OCI-LY3 (cell line): ENCODE measurements at regions not wholly inside any gene's neighbourhood (a gene's known extent, or its start where the extent isn't known, plus 50 kb on each side); places are given as distances from the start of the nearest gene placed in this dataset.

ENCODE experiments used
- H2AFZ ChIP-seq: fragments of 200-600, 300-600 bp; shearing (Covaris generic); 2 replicates; pipeline ENCODE4 v1.6.0; 2014; ENCODE audit warnings: antibody characterized with exemption, low read depth, low read length
- H3K27ac ChIP-seq: fragments of 200-600, 300-600 bp; sonication (generic); 2 replicates; pipeline ENCODE4 v1.5.1; 2014; ENCODE audit warnings: mild to moderate bottlenecking, low read length, moderate library complexity, mixed read lengths
- H3K27me3 ChIP-seq: fragments of 200-600, 300-600 bp; sonication (generic); 2 replicates; pipeline ENCODE4 v1.6.1; 2014; ENCODE audit warnings: low read depth, low read length, mixed read lengths
- H3K36me3 ChIP-seq: fragments of 200-600, 300-600 bp; sonication (generic); replicated peaks from 2 replicates; pipeline ENCODE3; 2014; ENCODE audit warnings: low read depth, low read length, mixed read lengths
- H3K4me1 ChIP-seq: fragments of 300-600, 200-600 bp; sonication (generic); 2 replicates; pipeline ENCODE4 v1.6.1; 2014; ENCODE audit warnings: low read length, mixed read lengths
- H3K4me2 ChIP-seq: fragments of 200-600, 300-600 bp; sonication (generic); 2 replicates; pipeline ENCODE4 v1.6.1; 2014; ENCODE audit warnings: low read length, mixed read lengths
- H3K4me3 ChIP-seq: fragments of 300-600, 200-600 bp; sonication (generic); 2 replicates; pipeline ENCODE4 v1.5.1; 2014; ENCODE audit warnings: antibody characterized with exemption, mild to moderate bottlenecking, low read length, moderate library complexity
- H3K79me2 ChIP-seq: fragments of 300-600, 200-600 bp; shearing (Covaris generic); 2 replicates; pipeline ENCODE4 v1.6.1; 2014; ENCODE audit warnings: mild to moderate bottlenecking, low read length, mixed read lengths
- H3K9ac ChIP-seq: fragments of 300-600, 200-600 bp; shearing (Covaris generic); 2 replicates; pipeline ENCODE4 v1.6.0; 2014; ENCODE audit warnings: mild to moderate bottlenecking, low read length, moderate library complexity
- H3K9me3 ChIP-seq: fragments of 200-600, 300-600 bp; shearing (Covaris generic); 2 replicates; pipeline ENCODE4 v1.6.1; 2014; ENCODE audit warnings: low read length, mixed read lengths; ENCODE audit not compliant: insufficient read depth
- H4K20me1 ChIP-seq: fragments of 200-600, 300-600 bp; sonication (generic); 2 replicates; pipeline ENCODE4 v1.6.1; 2016; ENCODE audit warnings: low read length, mixed read lengths; ENCODE audit not compliant: insufficient read depth
- CTCF ChIP-seq: fragments of 200-600, 300-600 bp; sonication (generic); IDR thresholded peaks from 2 replicates; pipeline ENCODE4 v1.5.1; 2014; ENCODE audit warnings: antibody characterized with exemption, low read length, low read depth
- EZH2phosphoT487 ChIP-seq: fragments of 200-600 bp; shearing (Covaris generic); IDR thresholded peaks from 2 replicates; pipeline ENCODE4 v1.6.1; 2018; ENCODE audit warnings: antibody characterized with exemption, mixed run types, low read depth

- no peaks in the 10 kb centered on the region for H3K9me3 ChIP-seq
- no peak overlapping the region for H3K4me3 ChIP-seq
- no peaks in the 10 kb centered on the region for H4K20me1 ChIP-seq
- no peaks in the 10 kb centered on the region for H3K79me2 ChIP-seq
- H3K36me3 ChIP-seq = no peaks in the 10 kb centered on the region
- TF ChIP-seq CTCF (no peak), EZH2phosphoT487 (no peak)
- H3K27me3 ChIP-seq = no peaks in the 10 kb centered on the region
- no peak overlapping the region for H2AFZ ChIP-seq
- no peak overlapping the region for H3K27ac ChIP-seq
- H3K9ac ChIP-seq = no peak overlapping the region
- no peaks in the 10 kb centered on the region for H3K4me1 ChIP-seq
- no peak overlapping the region for H3K4me2 ChIP-seq
Observed at GRCh38 chr5:86523718-86524117, 94.0 kb upstream of the COX7C start.

GRCh38 chr5:86525622-86526021, 92.1 kb upstream of the COX7C start:
- Histone ChIP-seq H3K9me3 (no peaks in the 10 kb centered on the region), H3K4me2 (no peak overlapping the region), H4K20me1 (no peaks in the 10 kb centered on the region), H3K79me2 (no peaks in the 10 kb centered on the region), H2AFZ (no peak overlapping the region), H3K9ac (no peak overlapping the region), H3K4me1 (no peaks in the 10 kb centered on the region), H3K36me3 (no peaks in the 10 kb centered on the region), H3K27ac (no peak overlapping the region), H3K27me3 (no peaks in the 10 kb centered on the region), H3K4me3 (no peak overlapping the region)
- TF ChIP-seq CTCF (no peak), EZH2phosphoT487 (no peak)

- Histone ChIP-seq H3K27me3 (no peaks in the 10 kb centered on the region), H3K9me3 (no peaks in the 10 kb centered on the region), H3K27ac (no peak overlapping the region), H4K20me1 (no peaks in the 10 kb centered on the region), H3K79me2 (no peaks in the 10 kb centered on the region), H3K4me1 (no peaks in the 10 kb centered on the region), H3K9ac (no peak overlapping the region), H3K4me2 (no peak overlapping the region), H3K36me3 (no peaks in the 10 kb centered on the region), H2AFZ (no peak overlapping the region), H3K4me3 (no peak overlapping the region)
- TF ChIP-seq EZH2phosphoT487 (no peak), CTCF (no peak)
Observed at GRCh38 chr5:86526811-86527348, 90.9 kb upstream of the COX7C start.

- no peaks in the 10 kb centered on the region for H3K79me2 ChIP-seq
- no peaks in the 10 kb centered on the region for H4K20me1 ChIP-seq
- no peaks in the 10 kb centered on the region for H3K36me3 ChIP-seq
- no peak overlapping the region for H3K4me3 ChIP-seq
- H3K27ac ChIP-seq = no peak overlapping the region
- no peak overlapping the region for H3K4me2 ChIP-seq
- H3K9ac ChIP-seq = no peak overlapping the region
- H3K27me3 ChIP-seq = no peaks in the 10 kb centered on the region
- H2AFZ ChIP-seq = no peak overlapping the region
- TF ChIP-seq EZH2phosphoT487 = no peak
- TF ChIP-seq CTCF = no peak
- H3K4me1 ChIP-seq = no peaks in the 10 kb centered on the region
- no peaks in the 10 kb centered on the region for H3K9me3 ChIP-seq
Observed at GRCh38 chr5:86532429-86532828, 85.3 kb upstream of the COX7C start.
